ENCODE measurements at regions not wholly inside any gene's neighbourhood (a gene's known extent, or its start where the extent isn't known, plus 50 kb on each side); places are given as distances from the start of the nearest gene placed in this dataset.
"Not testable (repeated sequence)": the region's sequence is repeated elsewhere in the genome, so short reads cannot be mapped to it uniquely, and the experiment has no call there.

GRCh38 chr7:26987338-26987737, 108.5 kb downstream of the HOXA1 start:
- Histone ChIP-seq H3K4me1 (ENCODE audit: control insufficient read depth, insufficient read depth, low read length) (no peaks in the 10 kb centered on the region), H3K4me3 (ENCODE audit: low read length) (no peak overlapping the region), H3K27me3 (ENCODE audit: control insufficient read depth, insufficient read depth, low read length, poor library complexity, severe bottlenecking) (no peaks in the 10 kb centered on the region), H3K9ac (ENCODE audit: extremely low read depth, low read length, poor library complexity, severe bottlenecking) (no peak overlapping the region), H3K27ac (ENCODE audit: low read depth, low read length) (no peak overlapping the region), H3K9me3 (ENCODE audit: control insufficient read depth, low read length) (no peaks in the 10 kb centered on the region), H3K36me3 (ENCODE audit: control insufficient read depth, insufficient read depth, low read length) (no peaks in the 10 kb centered on the region)
- DNase-seq: no peak
- no peak for TF ChIP-seq CTCF (conservative IDR thresholded peaks at IDR 0.05)
- 82 to 93% methylated on average over 3 of the region's 3 CpGs for whole genome bisulfite sequencing, 2 experiments (ENCODE audit: insufficient coverage in 1 of 2, insufficient read length in 1 of 2)
- no peaks in the 10 kb centered on the region for H3K9me3 Mint-ChIP-seq
- H3K36me3 Mint-ChIP-seq (ENCODE audit: low read depth): no peaks in the 10 kb centered on the region
- H3K4me3 Mint-ChIP-seq: no peak overlapping the region
- no peaks in the 10 kb centered on the region for H3K4me1 Mint-ChIP-seq
- H3K27me3 Mint-ChIP-seq (ENCODE audit: insufficient read depth): peaks cover 17% of the 10 kb centered on the region
- no peak overlapping the region for H3K27ac Mint-ChIP-seq

- H3K27ac Mint-ChIP-seq: no peak overlapping the region
- H3K4me3 Mint-ChIP-seq: no peak overlapping the region
- H3K4me1 Mint-ChIP-seq: no peaks in the 10 kb centered on the region
- H3K27me3 Mint-ChIP-seq (ENCODE audit: insufficient read depth): peaks cover 6% of the 10 kb centered on the region
- Histone ChIP-seq H3K27me3 (ENCODE audit: control insufficient read depth, insufficient read depth, low read length, poor library complexity, severe bottlenecking) (peaks cover 4% of the 10 kb centered on the region), H3K4me1 (ENCODE audit: control insufficient read depth, insufficient read depth, low read length) (no peaks in the 10 kb centered on the region), H3K9me3 (ENCODE audit: control insufficient read depth, low read length) (no peaks in the 10 kb centered on the region), H3K4me3 (ENCODE audit: low read length) (no peak overlapping the region), H3K9ac (ENCODE audit: extremely low read depth, low read length, poor library complexity, severe bottlenecking) (no peak overlapping the region), H3K27ac (ENCODE audit: low read depth, low read length) (no peak overlapping the region), H3K36me3 (ENCODE audit: control insufficient read depth, insufficient read depth, low read length) (no peaks in the 10 kb centered on the region)
- H3K9me3 Mint-ChIP-seq: no peaks in the 10 kb centered on the region
- DNase-seq: no peak
- no peaks in the 10 kb centered on the region for H3K36me3 Mint-ChIP-seq (ENCODE audit: low read depth)
- no peak for TF ChIP-seq CTCF (conservative IDR thresholded peaks at IDR 0.05)
- WGBS, 2 experiments (ENCODE audit: insufficient coverage in 1 of 2, insufficient read length in 1 of 2): 90 to 100% methylated on average over 1 of the region's 2 CpGs
Observed at GRCh38 chr7:26978146-26978545, 113.8 kb upstream of the SKAP2 start.

GRCh38 chr7:26976840-26977239, 112.5 kb upstream of the SKAP2 start:
- Histone ChIP-seq H3K36me3 (ENCODE audit: control insufficient read depth, insufficient read depth, low read length) (no peaks in the 10 kb centered on the region), H3K4me1 (ENCODE audit: control insufficient read depth, insufficient read depth, low read length) (no peaks in the 10 kb centered on the region), H3K9ac (ENCODE audit: extremely low read depth, low read length, poor library complexity, severe bottlenecking) (no peak overlapping the region), H3K4me3 (ENCODE audit: low read length) (no peak overlapping the region), H3K27ac (ENCODE audit: low read depth, low read length) (no peak overlapping the region), H3K9me3 (ENCODE audit: control insufficient read depth, low read length) (peaks cover 7% of the 10 kb centered on the region), H3K27me3 (ENCODE audit: control insufficient read depth, insufficient read depth, low read length, poor library complexity, severe bottlenecking) (peaks cover 11% of the 10 kb centered on the region)
- H3K36me3 Mint-ChIP-seq (ENCODE audit: low read depth): no peaks in the 10 kb centered on the region
- DNase-seq: no peak
- H3K4me3 Mint-ChIP-seq: no peak overlapping the region
- H3K9me3 Mint-ChIP-seq: peaks cover 4% of the 10 kb centered on the region
- H3K27me3 Mint-ChIP-seq (ENCODE audit: insufficient read depth): peaks cover 5% of the 10 kb centered on the region
- H3K27ac Mint-ChIP-seq: no peak overlapping the region
- TF ChIP-seq CTCF (conservative IDR thresholded peaks at IDR 0.05): no peak
- H3K4me1 Mint-ChIP-seq: no peaks in the 10 kb centered on the region

GRCh38 chr7:26971924-26972323, 107.5 kb upstream of the SKAP2 start:
- H3K4me1 ChIP-seq (ENCODE audit: control insufficient read depth, insufficient read depth, low read length); H3K27ac Mint-ChIP-seq; DNase-seq; H3K9ac ChIP-seq (ENCODE audit: extremely low read depth, low read length, poor library complexity, severe bottlenecking); H3K27ac ChIP-seq (ENCODE audit: low read depth, low read length); H3K36me3 Mint-ChIP-seq (ENCODE audit: low read depth); H3K4me1 Mint-ChIP-seq; H3K4me3 ChIP-seq (ENCODE audit: low read length); H3K4me3 Mint-ChIP-seq; H3K9me3 Mint-ChIP-seq; H3K9me3 ChIP-seq (ENCODE audit: control insufficient read depth, low read length); H3K36me3 ChIP-seq (ENCODE audit: control insufficient read depth, insufficient read depth, low read length): not testable (repeated sequence)
- H3K27me3 ChIP-seq (ENCODE audit: control insufficient read depth, insufficient read depth, low read length, poor library complexity, severe bottlenecking): peaks cover 11% of the 10 kb centered on the region
- 100% methylated on average over 2 of the region's 2 CpGs; no CpG with 5 or more reads in 1 of the 2 experiments for WGBS, 2 experiments (ENCODE audit: insufficient coverage in 1 of 2, insufficient read length in 1 of 2)
- H3K27me3 Mint-ChIP-seq (ENCODE audit: insufficient read depth): peaks cover 18% of the 10 kb centered on the region
